Vagina (tissue), 2 donors: ENCODE measurements at regions not wholly inside any gene's neighbourhood (a gene's known extent, or its start where the extent isn't known, plus 50 kb on each side); places are given as distances from the start of the nearest gene placed in this dataset.

Experiments used
- DNase-seq, 2 donors: peaks; one replicate each; pipeline ENCODE4 v3.0.0-alpha.2; 2017; ENCODE audit errors: extremely low spot score in 2 of 2
- H3K27ac ChIP-seq: fragments of 200-600 bp; sonication (generic); one replicate; pipeline ENCODE4 v1.5.1; 2019
- H3K27me3 ChIP-seq: fragments of 200-600 bp; sonication (generic); one replicate; pipeline ENCODE4 v1.5.1; 2019
- H3K36me3 ChIP-seq, 2 donors: fragments of 200-600 bp; sonication (generic); one replicate each; pipeline ENCODE4 v1.5.1; 2017 to 2019
- H3K4me1 ChIP-seq: fragments of 200-600 bp; sonication (generic); one replicate; pipeline ENCODE4 v1.5.1; 2019
- H3K4me3 ChIP-seq, 2 donors: fragments of 200-600 bp; sonication (generic); 1 replicate in 1 of 2; 2 replicates in 1 of 2; pipeline ENCODE4 v1.5.1; 2016 to 2019
- H3K9me3 ChIP-seq: fragments of 200-600 bp; sonication (generic); one replicate; pipeline ENCODE4 v1.5.1; 2019
- CTCF ChIP-seq, 3 experiments: fragments of 450-650 bp in 2 of 3; fragments of 200-600 bp in 1 of 3; sonication (generic) in 1 of 3; IDR thresholded peaks; one replicate each; pipeline ENCODE4 v1.5.1; 2017 to 2019; ENCODE audit warnings: antibody characterized with exemption in 3 of 3, mild to moderate bottlenecking in 2 of 3, moderate library complexity in 2 of 3
- POLR2A ChIP-seq, 2 donors: fragments of 450-650 bp; IDR thresholded peaks; one replicate each; pipeline ENCODE4 v1.6.1; 2017; ENCODE audit warnings: antibody characterized with exemption in 2 of 2, mild to moderate bottlenecking in 2 of 2, moderate library complexity in 2 of 2
- POLR2AphosphoS5 ChIP-seq, 2 donors: sonication (generic); formaldehyde crosslinking; IDR thresholded peaks; one replicate each; pipeline ENCODE4 v1.9.0; 2017; ENCODE audit warnings: antibody characterized with exemption in 2 of 2, mild to moderate bottlenecking in 2 of 2, low read depth in 1 of 2; ENCODE audit not compliant: insufficient read depth in 1 of 2
- intact Hi-C: fragments of 100-400 bp; cut with DNase I; formaldehyde crosslinking; loops from one replicate; pipeline ENCODE4 v1.15.1; 2023

GRCh38 chr2:180349809-180350208 lies 342.7 kb upstream of the CWC22 start:
- Histone ChIP-seq H3K27ac (no peak overlapping the region), H3K27me3 (no peaks in the 10 kb centered on the region), H3K9me3 (no peaks in the 10 kb centered on the region), H3K4me1 (no peaks in the 10 kb centered on the region), H3K4me3 (no peak overlapping the region), H3K36me3 (no peaks in the 10 kb centered on the region)
- intact Hi-C loops = no loop called here
- TF ChIP-seq POLR2A (IDR thresholded peaks at IDR 0.05) (no peak), POLR2AphosphoS5 (IDR thresholded peaks at IDR 0.05; ENCODE audit: insufficient read depth in 1 of 2, low read depth in 1 of 2) (no peak), CTCF (IDR thresholded peaks at IDR 0.05) (no peak)
- DNase-seq = no peak

- no peak for DNase-seq
These were observed 336.6 kb upstream of the CWC22 start for GRCh38 chr2:180343528-180344345.

GRCh38 chr2:180337136-180337535 lies 330.0 kb upstream of the CWC22 start:
- H3K27ac ChIP-seq = no peak overlapping the region
- no peak for TF ChIP-seq POLR2A (IDR thresholded peaks at IDR 0.05)
- no peak for TF ChIP-seq CTCF (IDR thresholded peaks at IDR 0.05)
- TF ChIP-seq POLR2AphosphoS5 (IDR thresholded peaks at IDR 0.05; ENCODE audit: insufficient read depth in 1 of 2, low read depth in 1 of 2) = no peak
- no peaks in the 10 kb centered on the region for H3K27me3 ChIP-seq
- H3K4me1 ChIP-seq = no peaks in the 10 kb centered on the region
- H3K4me3 ChIP-seq = no peak overlapping the region
- H3K9me3 ChIP-seq = peaks cover 11% of the 10 kb centered on the region
- H3K36me3 ChIP-seq = no peaks in the 10 kb centered on the region
- no peak for DNase-seq
- intact Hi-C loops = no loop called here

More at GRCh38 chr2:180343528-180344345, 336.6 kb upstream of the CWC22 start:
- Histone ChIP-seq H3K9me3 (no peaks in the 10 kb centered on the region), H3K4me1 (no peaks in the 10 kb centered on the region), H3K27ac (no peak overlapping the region), H3K36me3 (no peaks in the 10 kb centered on the region), H3K4me3 (no peak overlapping the region), H3K27me3 (no peaks in the 10 kb centered on the region)
- intact Hi-C loops = no loop called here
- no peak for TF ChIP-seq POLR2AphosphoS5 (IDR thresholded peaks at IDR 0.05; ENCODE audit: insufficient read depth in 1 of 2, low read depth in 1 of 2)
- TF ChIP-seq POLR2A (IDR thresholded peaks at IDR 0.05) = no peak
- TF ChIP-seq CTCF (IDR thresholded peaks at IDR 0.05) = no peak

GRCh38 chr2:180336550-180336949 lies 329.5 kb upstream of the CWC22 start:
- Histone ChIP-seq H3K4me3 (no peak overlapping the region), H3K36me3 (no peaks in the 10 kb centered on the region), H3K4me1 (no peaks in the 10 kb centered on the region), H3K27ac (no peak overlapping the region), H3K27me3 (no peaks in the 10 kb centered on the region), H3K9me3 (peaks cover 11% of the 10 kb centered on the region)
- intact Hi-C loops = no loop called here
- DNase-seq = no peak
- TF ChIP-seq CTCF (IDR thresholded peaks at IDR 0.05) (no peak), POLR2A (IDR thresholded peaks at IDR 0.05) (no peak), POLR2AphosphoS5 (IDR thresholded peaks at IDR 0.05; ENCODE audit: insufficient read depth in 1 of 2, low read depth in 1 of 2) (no peak)

GRCh38 chr2:180334514-180334913 lies 327.4 kb upstream of the CWC22 start:
- DNase-seq = no peak
- Histone ChIP-seq H3K27me3 (no peaks in the 10 kb centered on the region), H3K27ac (no peak overlapping the region), H3K36me3 (no peaks in the 10 kb centered on the region), H3K4me1 (no peaks in the 10 kb centered on the region), H3K4me3 (no peak overlapping the region), H3K9me3 (peaks cover 11% of the 10 kb centered on the region)
- intact Hi-C loops = no loop called here
- TF ChIP-seq CTCF (IDR thresholded peaks at IDR 0.05) (no peak), POLR2A (IDR thresholded peaks at IDR 0.05) (no peak), POLR2AphosphoS5 (IDR thresholded peaks at IDR 0.05; ENCODE audit: insufficient read depth in 1 of 2, low read depth in 1 of 2) (no peak)
